Type B pancreatic cell (in vitro differentiated cells): ENCODE measurements at regions not wholly inside any gene's neighbourhood (a gene's known extent, or its start where the extent isn't known, plus 50 kb on each side); places are given as distances from the start of the nearest gene placed in this dataset.

Experiments
- DNase-seq: peaks from one replicate; pipeline ENCODE4 v3.0.0; 2021; ENCODE audit warnings: mixed read lengths; ENCODE audit not compliant: unreplicated experiment; ENCODE audit errors: extremely low spot score
- H3K27ac Mint-ChIP-seq: 2 replicates; pipeline ENCODE4 v1.8.0; 2021; ENCODE audit warnings: mild to moderate bottlenecking, mixed read lengths
- H3K27me3 Mint-ChIP-seq: 2 replicates; pipeline ENCODE4 v1.8.0; 2021; ENCODE audit warnings: mixed read lengths
- H3K36me3 Mint-ChIP-seq: 2 replicates; pipeline ENCODE4 v1.8.0; 2021; ENCODE audit warnings: mixed read lengths
- H3K4me1 Mint-ChIP-seq: one replicate; pipeline ENCODE4 v1.8.0; 2021; ENCODE audit warnings: mixed read lengths; ENCODE audit not compliant: unreplicated experiment
- H3K4me3 Mint-ChIP-seq: 2 replicates; pipeline ENCODE4 v1.8.0; 2021; ENCODE audit warnings: mild to moderate bottlenecking, mixed read lengths
- H3K9me3 Mint-ChIP-seq: 2 replicates; pipeline ENCODE4 v1.8.0; 2021; ENCODE audit warnings: mixed read lengths
- CTCF ChIP-seq: fragments of 200-600 bp; sonication (generic); conservative IDR thresholded peaks from 2 replicates; pipeline ENCODE4 v1.5.0; 2021; ENCODE audit warnings: antibody characterized with exemption, mild to moderate bottlenecking

- no peak for DNase-seq
- Mint-ChIP-seq H3K27ac (peak overlapping the region; percentile 7), H3K4me3 (no peak overlapping the region), H3K4me1 (peaks cover 5% of the 10 kb centered on the region), H3K27me3 (no peaks in the 10 kb centered on the region), H3K36me3 (no peaks in the 10 kb centered on the region), H3K9me3 (no peaks in the 10 kb centered on the region)
- no peak for TF ChIP-seq CTCF
These were observed 229.0 kb upstream of the ZC3H12C start for GRCh38 chr11:109864151-109864661.

GRCh38 chr11:109864834-109865547, 228.2 kb upstream of the ZC3H12C start:
- Mint-ChIP-seq H3K27me3 (no peaks in the 10 kb centered on the region), H3K4me3 (no peak overlapping the region), H3K9me3 (no peaks in the 10 kb centered on the region), H3K4me1 (peaks cover 5% of the 10 kb centered on the region), H3K36me3 (no peaks in the 10 kb centered on the region), H3K27ac (no peak overlapping the region)
- TF ChIP-seq CTCF, result no peak
- DNase-seq, result no peak

- H3K9me3 Mint-ChIP-seq, result no peaks in the 10 kb centered on the region
- no peak overlapping the region for H3K27ac Mint-ChIP-seq
- H3K4me3 Mint-ChIP-seq, result no peak overlapping the region
- no peak for TF ChIP-seq CTCF
- H3K4me1 Mint-ChIP-seq, result peaks cover 5% of the 10 kb centered on the region
- H3K27me3 Mint-ChIP-seq, result no peaks in the 10 kb centered on the region
- no peaks in the 10 kb centered on the region for H3K36me3 Mint-ChIP-seq
- DNase-seq, result no peak
These were observed 227.5 kb upstream of the ZC3H12C start for GRCh38 chr11:109865548-109866186.

GRCh38 chr11:109867784-109868183, 225.4 kb upstream of the ZC3H12C start:
- peaks cover 5% of the 10 kb centered on the region for H3K4me1 Mint-ChIP-seq
- H3K27me3 Mint-ChIP-seq, result no peaks in the 10 kb centered on the region
- no peak for DNase-seq
- no peak overlapping the region for H3K27ac Mint-ChIP-seq
- H3K9me3 Mint-ChIP-seq, result no peaks in the 10 kb centered on the region
- no peak overlapping the region for H3K4me3 Mint-ChIP-seq
- H3K36me3 Mint-ChIP-seq, result no peaks in the 10 kb centered on the region
- no peak for TF ChIP-seq CTCF

- TF ChIP-seq CTCF, result no peak
- Mint-ChIP-seq H3K4me1 (no peaks in the 10 kb centered on the region), H3K9me3 (no peaks in the 10 kb centered on the region), H3K27me3 (no peaks in the 10 kb centered on the region), H3K27ac (no peak overlapping the region), H3K36me3 (no peaks in the 10 kb centered on the region), H3K4me3 (no peak overlapping the region)
- DNase-seq, result no peak
These were observed 223.7 kb upstream of the ZC3H12C start for GRCh38 chr11:109869536-109869935.
